Osteoblast (primary cell): ENCODE measurements at regions not wholly inside any gene's neighbourhood (a gene's known extent, or its start where the extent isn't known, plus 50 kb on each side); places are given as distances from the start of the nearest gene placed in this dataset.
"Not testable (repeated sequence)": the region's sequence is repeated elsewhere in the genome, so short reads cannot be mapped to it uniquely, and the experiment has no call there.

Source experiments
- DNase-seq: peaks from one replicate; pipeline ENCODE4 v3.0.0; 2011; ENCODE audit warnings: low spot score, mixed read lengths; ENCODE audit not compliant: insufficient read length; ENCODE audit errors: missing footprints
- H2AFZ ChIP-seq: 2 replicates; pipeline ENCODE4 v1.6.0; 2011; ENCODE audit warnings: mild to moderate bottlenecking, low read length
- H3K27ac ChIP-seq: 2 replicates; pipeline ENCODE4 v1.5.1; 2011; ENCODE audit warnings: mild to moderate bottlenecking, low read depth, low read length, moderate library complexity
- H3K27me3 ChIP-seq: 2 replicates; pipeline ENCODE4 v1.6.0; 2012; ENCODE audit warnings: mild to moderate bottlenecking, control low read depth, inconsistent platforms, low read length, moderate library complexity; ENCODE audit not compliant: insufficient read depth
- H3K36me3 ChIP-seq: 2 replicates; pipeline ENCODE4 v1.5.1; 2011; ENCODE audit warnings: mild to moderate bottlenecking, low read length, control low read depth, moderate library complexity; ENCODE audit not compliant: insufficient read depth
- H3K4me1 ChIP-seq: 2 replicates; pipeline ENCODE4 v1.5.1; 2011; ENCODE audit warnings: mild to moderate bottlenecking, low read length, control low read depth, moderate library complexity; ENCODE audit not compliant: insufficient read depth
- H3K4me2 ChIP-seq: 2 replicates; pipeline ENCODE4 v1.6.0; 2011; ENCODE audit warnings: mild to moderate bottlenecking, low read length; ENCODE audit not compliant: insufficient read depth
- H3K4me3 ChIP-seq: fragments of 200-600 bp; sonication (generic); 3 replicates; pipeline ENCODE4 v1.5.1; 2012; ENCODE audit warnings: mild to moderate bottlenecking, low read length, inconsistent platforms; ENCODE audit not compliant: insufficient read depth
- H3K79me2 ChIP-seq: 2 replicates; pipeline ENCODE4 v1.6.0; 2012; ENCODE audit warnings: mild to moderate bottlenecking, low read length, control low read depth, inconsistent platforms; ENCODE audit not compliant: insufficient read depth
- H3K9me3 ChIP-seq: 2 replicates; pipeline ENCODE4 v1.5.1; 2011; ENCODE audit warnings: low read depth, low read length, control low read depth
- H4K20me1 ChIP-seq: 2 replicates; pipeline ENCODE4 v1.6.0; 2012; ENCODE audit warnings: mild to moderate bottlenecking, low read length, control low read depth; ENCODE audit not compliant: insufficient read depth
- TF ChIP-seq, protein P1 (sequence below): IDR thresholded peaks from 2 replicates; pipeline ENCODE4 v1.5.1; 2011; ENCODE audit warnings: mild to moderate bottlenecking, low read depth, low read length, moderate library complexity; ENCODE audit errors: extremely low read depth

DNA sequence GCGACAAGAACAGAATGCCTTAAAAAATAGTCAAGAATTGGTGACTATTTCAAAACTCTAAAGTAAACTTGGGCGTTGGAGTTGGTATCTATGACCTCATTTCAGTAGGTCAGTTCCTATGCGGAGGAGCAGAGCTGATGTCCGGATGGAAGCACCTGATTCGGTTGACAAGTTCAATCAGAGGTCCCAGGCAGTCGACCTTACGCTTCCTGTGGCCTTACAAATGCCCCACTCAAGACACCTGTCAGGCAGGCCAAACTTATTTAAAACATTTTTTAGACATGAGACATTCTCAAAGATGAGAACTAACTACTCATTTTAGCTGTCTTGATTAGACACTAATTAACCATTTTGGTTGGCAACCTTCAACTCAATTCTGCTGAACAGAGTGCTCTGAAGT lies 137.7 kb upstream of the ADAMTS3 start:
- no peaks in the 10 kb centered on the region for H4K20me1 ChIP-seq
- H3K27me3 ChIP-seq: no peaks in the 10 kb centered on the region
- H3K9me3 ChIP-seq: no peaks in the 10 kb centered on the region
- H3K4me2 ChIP-seq: no peak overlapping the region
- no peaks in the 10 kb centered on the region for H3K79me2 ChIP-seq
- TF ChIP-seq, protein P1, sequence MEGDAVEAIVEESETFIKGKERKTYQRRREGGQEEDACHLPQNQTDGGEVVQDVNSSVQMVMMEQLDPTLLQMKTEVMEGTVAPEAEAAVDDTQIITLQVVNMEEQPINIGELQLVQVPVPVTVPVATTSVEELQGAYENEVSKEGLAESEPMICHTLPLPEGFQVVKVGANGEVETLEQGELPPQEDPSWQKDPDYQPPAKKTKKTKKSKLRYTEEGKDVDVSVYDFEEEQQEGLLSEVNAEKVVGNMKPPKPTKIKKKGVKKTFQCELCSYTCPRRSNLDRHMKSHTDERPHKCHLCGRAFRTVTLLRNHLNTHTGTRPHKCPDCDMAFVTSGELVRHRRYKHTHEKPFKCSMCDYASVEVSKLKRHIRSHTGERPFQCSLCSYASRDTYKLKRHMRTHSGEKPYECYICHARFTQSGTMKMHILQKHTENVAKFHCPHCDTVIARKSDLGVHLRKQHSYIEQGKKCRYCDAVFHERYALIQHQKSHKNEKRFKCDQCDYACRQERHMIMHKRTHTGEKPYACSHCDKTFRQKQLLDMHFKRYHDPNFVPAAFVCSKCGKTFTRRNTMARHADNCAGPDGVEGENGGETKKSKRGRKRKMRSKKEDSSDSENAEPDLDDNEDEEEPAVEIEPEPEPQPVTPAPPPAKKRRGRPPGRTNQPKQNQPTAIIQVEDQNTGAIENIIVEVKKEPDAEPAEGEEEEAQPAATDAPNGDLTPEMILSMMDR: no peak
- H3K27ac ChIP-seq: no peak overlapping the region
- H2AFZ ChIP-seq: no peak overlapping the region
- no peak overlapping the region for H3K4me3 ChIP-seq
- no peaks in the 10 kb centered on the region for H3K36me3 ChIP-seq
- H3K4me1 ChIP-seq: no peaks in the 10 kb centered on the region
- DNase-seq: no peak

DNA sequence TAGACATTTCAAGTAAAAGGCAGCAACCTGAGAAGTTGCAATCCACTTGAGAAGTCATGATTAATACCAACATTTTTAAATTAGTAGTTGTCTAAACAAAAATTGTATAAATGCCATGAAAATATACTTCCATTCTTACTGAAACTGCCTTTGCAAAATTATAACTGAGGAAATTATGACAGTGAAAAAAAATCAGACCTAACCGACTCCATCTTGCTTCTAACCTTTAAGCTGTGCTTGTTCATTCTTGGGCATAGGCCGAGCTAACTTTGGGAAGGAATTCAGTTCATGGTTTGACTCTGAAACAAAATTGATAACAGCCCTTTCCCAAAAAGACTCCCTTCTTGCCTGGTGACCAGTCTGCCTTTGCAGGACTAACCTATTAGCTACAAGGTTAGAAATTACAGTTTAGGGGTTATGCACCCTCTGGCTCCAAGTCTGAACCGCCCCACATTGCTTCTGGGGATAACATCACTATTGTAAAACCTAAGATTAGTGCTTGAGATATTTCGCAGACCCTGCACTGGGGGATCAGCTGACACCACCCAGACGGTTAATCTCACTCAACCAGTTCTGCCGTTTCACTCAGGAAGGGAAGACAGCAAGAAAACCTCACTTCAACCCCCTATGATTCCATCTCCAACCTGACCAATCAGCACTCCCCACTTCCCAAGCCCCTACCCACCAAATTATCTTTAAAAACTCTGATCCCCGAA lies 136.1 kb upstream of the ADAMTS3 start:
- DNase-seq, H3K4me1 ChIP-seq, H3K4me3 ChIP-seq: not testable (repeated sequence)

DNA sequence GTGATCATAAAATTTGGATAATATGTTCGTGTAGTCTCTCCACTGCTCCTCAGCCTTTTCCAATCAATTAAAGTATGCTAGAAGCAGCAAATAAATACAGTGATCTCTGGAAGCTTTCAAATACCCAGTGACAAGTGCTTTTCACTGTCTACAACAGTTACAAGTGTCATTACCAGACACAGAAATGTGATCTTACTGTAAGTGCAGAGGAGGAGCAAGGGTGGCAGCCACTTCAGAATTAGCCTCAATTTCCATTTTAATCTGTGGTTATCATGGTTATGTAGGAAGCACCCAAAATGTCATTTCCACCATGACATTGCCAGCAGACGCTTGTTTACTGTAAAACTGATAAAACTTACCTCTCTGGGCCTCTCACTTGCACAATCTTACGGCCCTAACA lies 133.9 kb upstream of the ADAMTS3 start:
- H3K27ac ChIP-seq: no peak overlapping the region
- H3K79me2 ChIP-seq: no peaks in the 10 kb centered on the region
- H2AFZ ChIP-seq: peak overlapping the region; percentile 6
- H3K9me3 ChIP-seq: no peaks in the 10 kb centered on the region
- H3K4me2 ChIP-seq: no peak overlapping the region
- no peak for DNase-seq
- no peaks in the 10 kb centered on the region for H3K27me3 ChIP-seq
- no peak overlapping the region for H3K4me3 ChIP-seq
- no peaks in the 10 kb centered on the region for H4K20me1 ChIP-seq
- TF ChIP-seq, protein P1: no peak
- H3K36me3 ChIP-seq: no peaks in the 10 kb centered on the region
- H3K4me1 ChIP-seq: no peaks in the 10 kb centered on the region

More for the DNA sequence above, 136.1 kb upstream of the ADAMTS3 start:
- H3K27me3 ChIP-seq, H3K4me2 ChIP-seq, H3K9me3 ChIP-seq, H4K20me1 ChIP-seq, H3K79me2 ChIP-seq, H3K27ac ChIP-seq, H3K36me3 ChIP-seq, H2AFZ ChIP-seq: not testable (repeated sequence)

DNA sequence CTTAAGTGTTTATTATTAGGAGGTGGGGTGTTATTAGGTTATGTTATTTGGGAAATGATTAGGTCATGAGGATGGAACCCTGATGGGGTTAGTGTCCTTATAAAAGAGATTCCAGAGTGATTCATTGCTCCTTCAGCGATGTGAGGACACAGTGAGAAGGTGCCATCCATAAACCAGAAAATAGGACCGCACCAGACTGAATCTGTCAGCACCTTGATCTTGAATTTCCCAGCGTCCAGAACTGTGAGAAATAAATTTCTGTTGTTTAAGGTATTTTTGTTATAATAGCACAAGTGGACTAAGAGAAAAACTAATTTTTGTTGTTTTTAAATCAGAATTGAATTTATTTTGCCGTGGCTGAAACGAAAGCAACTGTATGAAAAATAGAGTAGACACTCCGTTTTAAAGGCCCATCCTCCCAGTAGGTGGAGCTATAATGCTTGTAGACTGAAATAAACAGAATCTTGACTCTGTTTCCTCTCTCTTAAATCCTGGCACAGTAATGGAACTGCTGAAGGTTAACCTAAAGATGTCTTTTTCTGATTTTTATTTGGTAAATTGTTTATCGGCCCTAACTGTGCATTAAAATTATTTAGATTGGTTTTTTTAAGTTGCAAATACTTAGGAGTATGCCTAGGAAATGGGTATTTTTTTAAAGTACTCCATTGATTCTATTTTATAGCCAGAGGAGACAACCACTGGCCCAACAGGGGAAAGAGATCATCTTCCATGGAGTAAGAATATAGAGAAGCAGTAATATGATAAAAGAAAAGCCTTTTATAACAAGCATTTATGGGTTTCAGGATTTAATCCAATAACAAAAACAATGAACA lies 133.2 kb upstream of the ADAMTS3 start:
- Histone ChIP-seq H3K4me2 (peak overlapping the region; percentile 76), H3K4me3 (peak overlapping the region; percentile 71), H3K79me2 (no peaks in the 10 kb centered on the region), H3K36me3 (no peaks in the 10 kb centered on the region), H3K4me1 (no peaks in the 10 kb centered on the region), H3K9me3 (no peaks in the 10 kb centered on the region), H3K27ac (no peak overlapping the region), H4K20me1 (no peaks in the 10 kb centered on the region), H2AFZ (peak overlapping the region; percentile 82), H3K27me3 (peaks cover 3% of the 10 kb centered on the region)
- TF ChIP-seq, protein P1: peak; percentile 73
- peak; percentile 80 for DNase-seq
